Testis (tissue), 2 donors: ENCODE measurements at regions not wholly inside any gene's neighbourhood (a gene's known extent, or its start where the extent isn't known, plus 50 kb on each side); places are given as distances from the start of the nearest gene placed in this dataset.
A peak's percentile ranks its signal among the peaks of the same experiment; 100 is the strongest.

Experiments
- DNase-seq: peaks from one replicate; pipeline ENCODE4 v3.0.0-alpha.2; 2019
- H3K27ac ChIP-seq, 2 donors: fragments of 200-600 bp; sonication (generic); one replicate each; pipeline ENCODE4 v1.5.1; 2019
- H3K27me3 ChIP-seq: fragments of 200-600 bp; sonication (generic); one replicate; pipeline ENCODE4 v1.5.1; 2019
- H3K36me3 ChIP-seq: fragments of 200-600 bp; sonication (generic); one replicate; pipeline ENCODE4 v1.5.1; 2017; ENCODE audit warnings: low read depth; ENCODE audit errors: missing control alignments
- H3K4me1 ChIP-seq: fragments of 200-600 bp; sonication (generic); one replicate; pipeline ENCODE4 v1.5.1; 2019
- H3K4me3 ChIP-seq, 2 donors: fragments of 200-600 bp; sonication (generic); one replicate each; pipeline ENCODE4 v1.5.1; 2017 to 2019
- H3K9me3 ChIP-seq: fragments of 200-600 bp; sonication (generic); one replicate; pipeline ENCODE4 v1.5.1; 2017
- POLR2A ChIP-seq: fragments of 450-650 bp; IDR thresholded peaks from one replicate; pipeline ENCODE4 v1.6.1; 2017; ENCODE audit warnings: antibody characterized with exemption, mild to moderate bottlenecking, moderate library complexity
- WGBS, 2 donors: methylation state at CpG; one replicate each; pipeline ENCODE4 v1.1.5; 2018; 5-methylcytosine and 5-hydroxymethylcytosine counted together
- intact Hi-C: fragments of 100-400 bp; cut with DNase I; formaldehyde crosslinking; loops from one replicate; pipeline ENCODE4 v1.15.1; 2023; ENCODE audit warnings: low total_unique reads
- microRNA counts, 2 donors: library from miRNA; unstranded; fragments of <30 nt; microRNA quantifications; one replicate each; lab custom pipeline; 2016
- microRNA-seq, 2 donors: library from miRNA; unstranded; fragments of <30 nt; microRNA quantifications; one replicate each; pipeline ENCODE4, GENCODE V29; 2016; ENCODE audit warnings: borderline number of aligned reads in 2 of 2, borderline replicate concordance in 1 of 2
- small RNA-seq, 2 donors: library from RNA; depleted of rRNA; stranded (forward); fragments of <200 nt; gene quantifications; one replicate each; pipeline ENCODE3, GENCODE V24; 2016
- TF ChIP-seq, protein P1 (sequence below), 3 experiments: fragments of 450-650 bp in 2 of 3; fragments of 200-600 bp in 1 of 3; sonication (generic) in 1 of 3; IDR thresholded peaks; one replicate each; pipeline ENCODE4 v1.5.1; 2016 to 2019; ENCODE audit warnings: antibody characterized with exemption in 3 of 3, mild to moderate bottlenecking in 2 of 3, moderate library complexity in 1 of 3

DNA sequence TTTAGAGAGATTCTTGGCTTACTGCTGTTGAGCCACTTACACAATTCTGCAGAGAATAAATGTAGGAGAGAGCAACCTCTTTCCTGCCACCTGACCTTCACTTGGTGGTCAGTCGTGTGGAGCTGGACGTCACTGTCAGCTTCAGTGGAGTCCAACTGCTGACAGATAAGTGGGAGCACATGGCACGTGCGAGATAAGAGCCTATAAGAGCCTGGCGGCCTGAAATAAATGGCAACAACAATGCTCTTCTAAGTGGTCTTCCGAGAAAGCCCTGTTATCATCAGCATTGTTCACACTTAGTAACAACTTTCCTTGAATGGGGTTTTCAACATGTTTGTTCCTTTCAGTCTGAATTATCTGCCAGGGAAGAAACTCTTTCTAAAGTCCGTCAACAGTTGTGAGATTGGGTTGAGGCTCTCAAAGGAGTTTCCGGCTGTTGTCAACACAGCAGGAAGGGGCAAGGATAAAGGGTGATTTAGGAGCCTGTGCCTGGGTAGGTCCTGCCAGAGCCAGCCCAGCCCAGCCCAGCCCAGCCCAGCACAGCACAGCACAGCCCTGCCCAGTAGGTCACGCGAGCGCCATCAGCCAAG lies 57.2 kb upstream of the RUNX1 start:
- no peaks in the 10 kb centered on the region for H3K27me3 ChIP-seq
- H3K27ac ChIP-seq = no peak overlapping the region
- 59 to 72% methylated on average over 11 of the region's 11 CpGs for WGBS, 2 donors
- no peaks in the 10 kb centered on the region for H3K4me1 ChIP-seq
- TF ChIP-seq, protein P1, sequence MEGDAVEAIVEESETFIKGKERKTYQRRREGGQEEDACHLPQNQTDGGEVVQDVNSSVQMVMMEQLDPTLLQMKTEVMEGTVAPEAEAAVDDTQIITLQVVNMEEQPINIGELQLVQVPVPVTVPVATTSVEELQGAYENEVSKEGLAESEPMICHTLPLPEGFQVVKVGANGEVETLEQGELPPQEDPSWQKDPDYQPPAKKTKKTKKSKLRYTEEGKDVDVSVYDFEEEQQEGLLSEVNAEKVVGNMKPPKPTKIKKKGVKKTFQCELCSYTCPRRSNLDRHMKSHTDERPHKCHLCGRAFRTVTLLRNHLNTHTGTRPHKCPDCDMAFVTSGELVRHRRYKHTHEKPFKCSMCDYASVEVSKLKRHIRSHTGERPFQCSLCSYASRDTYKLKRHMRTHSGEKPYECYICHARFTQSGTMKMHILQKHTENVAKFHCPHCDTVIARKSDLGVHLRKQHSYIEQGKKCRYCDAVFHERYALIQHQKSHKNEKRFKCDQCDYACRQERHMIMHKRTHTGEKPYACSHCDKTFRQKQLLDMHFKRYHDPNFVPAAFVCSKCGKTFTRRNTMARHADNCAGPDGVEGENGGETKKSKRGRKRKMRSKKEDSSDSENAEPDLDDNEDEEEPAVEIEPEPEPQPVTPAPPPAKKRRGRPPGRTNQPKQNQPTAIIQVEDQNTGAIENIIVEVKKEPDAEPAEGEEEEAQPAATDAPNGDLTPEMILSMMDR (IDR thresholded peaks at IDR 0.05) = no peak
- no peak for TF ChIP-seq POLR2A
- H3K36me3 ChIP-seq = no peaks in the 10 kb centered on the region
- intact Hi-C loops = no loop called here
- H3K4me3 ChIP-seq = no peak overlapping the region
- DNase-seq = peak; percentile 84
- no peaks in the 10 kb centered on the region for H3K9me3 ChIP-seq

GRCh38 chr21:35102488-35103371 lies 53.6 kb upstream of the RUNX1 start:
- H3K27ac ChIP-seq = no peak overlapping the region
- no peaks in the 10 kb centered on the region for H3K27me3 ChIP-seq
- H3K9me3 ChIP-seq = no peaks in the 10 kb centered on the region
- 73 to 80% methylated on average over 8 of the region's 8 CpGs for WGBS, 2 donors
- H3K4me3 ChIP-seq = no peak overlapping the region
- H3K4me1 ChIP-seq = no peaks in the 10 kb centered on the region
- H3K36me3 ChIP-seq = no peaks in the 10 kb centered on the region
- peak; percentile 37 for DNase-seq
- intact Hi-C loops = no loop called here
- TF ChIP-seq, protein P1 (IDR thresholded peaks at IDR 0.05) = no peak
- TF ChIP-seq POLR2A = no peak

- TF ChIP-seq, protein P1 (IDR thresholded peaks at IDR 0.05) = no peak
- TF ChIP-seq POLR2A = no peak
- Histone ChIP-seq H3K4me3 (no peak overlapping the region), H3K9me3 (no peaks in the 10 kb centered on the region), H3K27me3 (no peaks in the 10 kb centered on the region), H3K4me1 (no peaks in the 10 kb centered on the region), H3K27ac (no peak overlapping the region), H3K36me3 (no peaks in the 10 kb centered on the region)
- WGBS, 2 donors = 68 to 74% methylated on average over 8 of the region's 8 CpGs
- no peak for DNase-seq
- intact Hi-C loops = no loop called here
Observed at GRCh38 chr21:35100349-35100811, 51.3 kb upstream of the RUNX1 start.

DNA sequence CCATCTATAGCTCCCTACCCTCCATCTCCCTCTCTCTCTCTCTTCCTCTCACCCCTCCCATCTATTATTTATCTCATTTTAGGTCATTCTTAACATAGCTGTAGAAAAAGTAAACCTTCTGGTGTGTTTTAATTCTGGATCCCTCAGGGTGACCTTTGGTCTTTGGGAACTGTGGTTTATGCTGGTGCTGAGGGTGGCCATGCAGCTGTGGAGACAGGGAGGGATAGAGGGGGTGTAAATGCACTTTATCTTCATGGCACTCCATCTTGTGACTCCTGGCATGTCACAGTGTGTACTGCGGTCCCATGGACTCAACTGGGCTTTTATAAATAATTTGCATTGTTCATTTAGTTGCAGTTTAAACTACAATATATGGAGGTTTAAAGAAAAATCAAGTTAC lies 50.2 kb upstream of the RUNX1 start:
- intact Hi-C loops = no loop called here
- H3K4me3 ChIP-seq = no peak overlapping the region

More for the DNA sequence above, 50.2 kb upstream of the RUNX1 start:
- WGBS, 2 donors = 80 to 81% methylated on average over 1 of the region's 1 CpG
- H3K9me3 ChIP-seq = no peaks in the 10 kb centered on the region
- H3K27me3 ChIP-seq = no peaks in the 10 kb centered on the region
- no peak for DNase-seq
- H3K4me1 ChIP-seq = no peaks in the 10 kb centered on the region
- no peak overlapping the region for H3K27ac ChIP-seq
- TF ChIP-seq, protein P1 (IDR thresholded peaks at IDR 0.05) = no peak
- TF ChIP-seq POLR2A = no peak
- H3K36me3 ChIP-seq = no peaks in the 10 kb centered on the region

MicroRNAs encoded in the stretch of these regions (microRNA counts, 767-probe panel; counts per million panel counts)
- microRNA hsa-miR-802 (lab: Ali Mortazavi, UCI) = 0 to 152 counts per million in 2 donors

Small RNAs in the stretch of these regions (microRNA-seq; reads per million reads assigned to microRNA genes)
- 0.70 to 1.4 reads per million in 2 donors for gene MIR802

Small RNAs in the stretch of these regions (small RNA-seq; reads per million reads assigned to genes)
- gene EZH2P1 (0 reads per million in 2 donors), gene MIR802 (0 reads per million in 2 donors)
